HG03571 (cell line): ENCODE measurements at regions not wholly inside any gene's neighbourhood (a gene's known extent, or its start where the extent isn't known, plus 50 kb on each side); places are given as distances from the start of the nearest gene placed in this dataset.

Experiments used
- ATAC-seq: cut with Tn5 transposase; IDR thresholded peaks from one replicate; pipeline ENCODE4 v1.9.1; 2021; ENCODE audit not compliant: unreplicated experiment

GRCh38 chr7:13518738-13519137 is 470.7 kb downstream of the ETV1 start:
- ATAC-seq, result no peak

- no peak for ATAC-seq
These were observed 465.4 kb downstream of the ETV1 start for GRCh38 chr7:13524076-13524475.

GRCh38 chr7:13532028-13532753 is 457.3 kb downstream of the ETV1 start:
- no peak for ATAC-seq

- no peak for ATAC-seq
These were observed 450.8 kb downstream of the ETV1 start for GRCh38 chr7:13538669-13539068.

- no peak for ATAC-seq
These were observed 449.0 kb downstream of the ETV1 start for GRCh38 chr7:13540429-13540828.

GRCh38 chr7:13541326-13541725 is 448.1 kb downstream of the ETV1 start:
- ATAC-seq, result no peak

GRCh38 chr7:13542451-13542850 is 447.0 kb downstream of the ETV1 start:
- ATAC-seq, result no peak

- no peak for ATAC-seq
These were observed 438.0 kb downstream of the ETV1 start for GRCh38 chr7:13551503-13551902.

GRCh38 chr7:13560441-13560840 is 429.0 kb downstream of the ETV1 start:
- no peak for ATAC-seq

GRCh38 chr7:13563257-13563656 is 426.2 kb downstream of the ETV1 start:
- no peak for ATAC-seq

- no peak for ATAC-seq
These were observed 425.8 kb downstream of the ETV1 start for GRCh38 chr7:13563680-13564079.

- no peak for ATAC-seq
These were observed 411.8 kb downstream of the ETV1 start for GRCh38 chr7:13577566-13578145.

GRCh38 chr7:13578294-13578693 is 411.2 kb downstream of the ETV1 start:
- no peak for ATAC-seq

- no peak for ATAC-seq
These were observed 408.4 kb downstream of the ETV1 start for GRCh38 chr7:13581097-13581496.

- ATAC-seq, result no peak
These were observed 395.6 kb downstream of the ETV1 start for GRCh38 chr7:13593854-13594253.

GRCh38 chr7:13602036-13602435 is 387.4 kb downstream of the ETV1 start:
- no peak for ATAC-seq

GRCh38 chr7:13603016-13603415 is 386.4 kb downstream of the ETV1 start:
- ATAC-seq, result no peak

GRCh38 chr7:13603661-13604060 is 385.8 kb downstream of the ETV1 start:
- no peak for ATAC-seq

GRCh38 chr7:13604178-13604577 is 385.3 kb downstream of the ETV1 start:
- no peak for ATAC-seq

GRCh38 chr7:13610372-13610771 is 379.1 kb downstream of the ETV1 start:
- ATAC-seq, result no peak

- ATAC-seq, result no peak
These were observed 373.8 kb downstream of the ETV1 start for GRCh38 chr7:13615679-13616078.

- ATAC-seq, result no peak
These were observed 362.0 kb downstream of the ETV1 start for GRCh38 chr7:13627455-13627854.
